ENCODE measurements at regions not wholly inside any gene's neighbourhood (a gene's known extent, or its start where the extent isn't known, plus 50 kb on each side); places are given as distances from the start of the nearest gene placed in this dataset.

- no peak overlapping the region for H3K27ac ChIP-seq (ENCODE audit: low read depth, low read length)
- H3K9me3 ChIP-seq (ENCODE audit: control insufficient read depth, insufficient read depth, low read length) = peaks cover 97% of the 10 kb centered on the region
- H3K36me3 ChIP-seq (ENCODE audit: control insufficient read depth, insufficient read depth, low read length) = no peaks in the 10 kb centered on the region
- H3K4me3 ChIP-seq (ENCODE audit: low read depth, low read length) = no peak overlapping the region
- no peaks in the 10 kb centered on the region for H3K27me3 ChIP-seq (ENCODE audit: control insufficient read depth, insufficient read depth, low read length)
- H3K9ac ChIP-seq (ENCODE audit: low read depth, low read length) = no peak overlapping the region
- H3K4me1 ChIP-seq (ENCODE audit: control insufficient read depth, insufficient read depth, low read length) = no peaks in the 10 kb centered on the region
Observed at GRCh38 chr12:38016602-38017001, 300.0 kb upstream of the ALG10B start.

GRCh38 chr12:38025916-38026315 lies 290.7 kb upstream of the ALG10B start:
- H3K4me1 ChIP-seq (ENCODE audit: control insufficient read depth, insufficient read depth, low read length) = no peaks in the 10 kb centered on the region
- no peak overlapping the region for H3K9ac ChIP-seq (ENCODE audit: low read depth, low read length)
- H3K4me3 ChIP-seq (ENCODE audit: low read depth, low read length) = no peak overlapping the region
- no peak overlapping the region for H3K27ac ChIP-seq (ENCODE audit: low read depth, low read length)
- H3K27me3 ChIP-seq (ENCODE audit: control insufficient read depth, insufficient read depth, low read length) = no peaks in the 10 kb centered on the region
- H3K36me3 ChIP-seq (ENCODE audit: control insufficient read depth, insufficient read depth, low read length) = no peaks in the 10 kb centered on the region
- peaks cover 100% of the 10 kb centered on the region for H3K9me3 ChIP-seq (ENCODE audit: control insufficient read depth, insufficient read depth, low read length)

GRCh38 chr12:38053113-38053512 lies 263.5 kb upstream of the ALG10B start:
- no peak overlapping the region for H3K9ac ChIP-seq (ENCODE audit: low read depth, low read length)
- H3K9me3 ChIP-seq (ENCODE audit: control insufficient read depth, insufficient read depth, low read length) = peaks cover 92% of the 10 kb centered on the region
- no peaks in the 10 kb centered on the region for H3K27me3 ChIP-seq (ENCODE audit: control insufficient read depth, insufficient read depth, low read length)
- H3K27ac ChIP-seq (ENCODE audit: low read depth, low read length) = no peak overlapping the region
- H3K4me3 ChIP-seq (ENCODE audit: low read depth, low read length) = no peak overlapping the region
- H3K4me1 ChIP-seq (ENCODE audit: control insufficient read depth, insufficient read depth, low read length) = no peaks in the 10 kb centered on the region
- H3K36me3 ChIP-seq (ENCODE audit: control insufficient read depth, insufficient read depth, low read length) = no peaks in the 10 kb centered on the region

- H3K9ac ChIP-seq (ENCODE audit: low read depth, low read length) = no peak overlapping the region
- no peaks in the 10 kb centered on the region for H3K27me3 ChIP-seq (ENCODE audit: control insufficient read depth, insufficient read depth, low read length)
- H3K27ac ChIP-seq (ENCODE audit: low read depth, low read length) = no peak overlapping the region
- H3K4me3 ChIP-seq (ENCODE audit: low read depth, low read length) = no peak overlapping the region
- H3K4me1 ChIP-seq (ENCODE audit: control insufficient read depth, insufficient read depth, low read length) = no peaks in the 10 kb centered on the region
- peaks cover 88% of the 10 kb centered on the region for H3K9me3 ChIP-seq (ENCODE audit: control insufficient read depth, insufficient read depth, low read length)
- H3K36me3 ChIP-seq (ENCODE audit: control insufficient read depth, insufficient read depth, low read length) = no peaks in the 10 kb centered on the region
Observed at GRCh38 chr12:38053655-38054464, 262.7 kb upstream of the ALG10B start.

GRCh38 chr12:38056701-38057689 lies 259.6 kb upstream of the ALG10B start:
- no peak overlapping the region for H3K9ac ChIP-seq (ENCODE audit: low read depth, low read length)
- no peaks in the 10 kb centered on the region for H3K4me1 ChIP-seq (ENCODE audit: control insufficient read depth, insufficient read depth, low read length)
- no peak overlapping the region for H3K27ac ChIP-seq (ENCODE audit: low read depth, low read length)
- no peaks in the 10 kb centered on the region for H3K36me3 ChIP-seq (ENCODE audit: control insufficient read depth, insufficient read depth, low read length)
- H3K9me3 ChIP-seq (ENCODE audit: control insufficient read depth, insufficient read depth, low read length) = peaks cover 70% of the 10 kb centered on the region
- H3K27me3 ChIP-seq (ENCODE audit: control insufficient read depth, insufficient read depth, low read length) = no peaks in the 10 kb centered on the region
- H3K4me3 ChIP-seq (ENCODE audit: low read depth, low read length) = no peak overlapping the region

GRCh38 chr12:38099686-38100085 lies 216.9 kb upstream of the ALG10B start:
- Histone ChIP-seq H3K9me3 (ENCODE audit: control insufficient read depth, insufficient read depth, low read length) (peaks cover 59% of the 10 kb centered on the region), H3K27me3 (ENCODE audit: control insufficient read depth, insufficient read depth, low read length) (no peaks in the 10 kb centered on the region), H3K4me3 (ENCODE audit: low read depth, low read length) (no peak overlapping the region), H3K27ac (ENCODE audit: low read depth, low read length) (no peak overlapping the region), H3K9ac (ENCODE audit: low read depth, low read length) (no peak overlapping the region), H3K4me1 (ENCODE audit: control insufficient read depth, insufficient read depth, low read length) (no peaks in the 10 kb centered on the region), H3K36me3 (ENCODE audit: control insufficient read depth, insufficient read depth, low read length) (no peaks in the 10 kb centered on the region)

- H3K36me3 ChIP-seq (ENCODE audit: control insufficient read depth, insufficient read depth, low read length) = no peaks in the 10 kb centered on the region
- H3K27ac ChIP-seq (ENCODE audit: low read depth, low read length) = no peak overlapping the region
- H3K9me3 ChIP-seq (ENCODE audit: control insufficient read depth, insufficient read depth, low read length) = peaks cover 80% of the 10 kb centered on the region
- no peaks in the 10 kb centered on the region for H3K4me1 ChIP-seq (ENCODE audit: control insufficient read depth, insufficient read depth, low read length)
- no peaks in the 10 kb centered on the region for H3K27me3 ChIP-seq (ENCODE audit: control insufficient read depth, insufficient read depth, low read length)
- no peak overlapping the region for H3K9ac ChIP-seq (ENCODE audit: low read depth, low read length)
- no peak overlapping the region for H3K4me3 ChIP-seq (ENCODE audit: low read depth, low read length)
Observed at GRCh38 chr12:38101753-38102152, 214.8 kb upstream of the ALG10B start.

- no peaks in the 10 kb centered on the region for H3K27me3 ChIP-seq (ENCODE audit: control insufficient read depth, insufficient read depth, low read length)
- no peaks in the 10 kb centered on the region for H3K36me3 ChIP-seq (ENCODE audit: control insufficient read depth, insufficient read depth, low read length)
- no peak overlapping the region for H3K4me3 ChIP-seq (ENCODE audit: low read depth, low read length)
- H3K9ac ChIP-seq (ENCODE audit: low read depth, low read length) = no peak overlapping the region
- no peak overlapping the region for H3K27ac ChIP-seq (ENCODE audit: low read depth, low read length)
- no peaks in the 10 kb centered on the region for H3K4me1 ChIP-seq (ENCODE audit: control insufficient read depth, insufficient read depth, low read length)
- peaks cover 84% of the 10 kb centered on the region for H3K9me3 ChIP-seq (ENCODE audit: control insufficient read depth, insufficient read depth, low read length)
Observed at GRCh38 chr12:38102197-38102596, 214.4 kb upstream of the ALG10B start.

- Histone ChIP-seq H3K9me3 (ENCODE audit: control insufficient read depth, insufficient read depth, low read length) (peaks cover 90% of the 10 kb centered on the region), H3K4me3 (ENCODE audit: low read depth, low read length) (no peak overlapping the region), H3K9ac (ENCODE audit: low read depth, low read length) (no peak overlapping the region), H3K36me3 (ENCODE audit: control insufficient read depth, insufficient read depth, low read length) (no peaks in the 10 kb centered on the region), H3K27ac (ENCODE audit: low read depth, low read length) (no peak overlapping the region), H3K27me3 (ENCODE audit: control insufficient read depth, insufficient read depth, low read length) (no peaks in the 10 kb centered on the region), H3K4me1 (ENCODE audit: control insufficient read depth, insufficient read depth, low read length) (no peaks in the 10 kb centered on the region)
Observed at GRCh38 chr12:38110026-38110699, 206.4 kb upstream of the ALG10B start.

- no peak overlapping the region for H3K4me3 ChIP-seq (ENCODE audit: low read depth, low read length)
- H3K27ac ChIP-seq (ENCODE audit: low read depth, low read length) = no peak overlapping the region
- no peak overlapping the region for H3K9ac ChIP-seq (ENCODE audit: low read depth, low read length)
Observed at GRCh38 chr12:38113991-38114390, 202.6 kb upstream of the ALG10B start.

More at GRCh38 chr12:38113991-38114390, 202.6 kb upstream of the ALG10B start:
- no peaks in the 10 kb centered on the region for H3K36me3 ChIP-seq (ENCODE audit: control insufficient read depth, insufficient read depth, low read length)
- no peaks in the 10 kb centered on the region for H3K4me1 ChIP-seq (ENCODE audit: control insufficient read depth, insufficient read depth, low read length)
- H3K9me3 ChIP-seq (ENCODE audit: control insufficient read depth, insufficient read depth, low read length) = peaks cover 90% of the 10 kb centered on the region
- H3K27me3 ChIP-seq (ENCODE audit: control insufficient read depth, insufficient read depth, low read length) = no peaks in the 10 kb centered on the region
